IMR-90 (cell line): ENCODE measurements at regions not wholly inside any gene's neighbourhood (a gene's known extent, or its start where the extent isn't known, plus 50 kb on each side); places are given as distances from the start of the nearest gene placed in this dataset.

Experiments
- ATAC-seq: fragments of 200-7000 bp; cut with Tn5 transposase; 2 replicates; pipeline ENCODE4 v1.9.1; 2020; ENCODE audit warnings: low read depth, mild to moderate bottlenecking, moderate library complexity
- BruUV-seq: library from RNA; stranded (reverse); fragments of 400-500 nt; replicated peaks from 2 replicates; lab custom pipeline; 2021; lab: Mats Ljungman, UMichigan
- CTCF ChIA-PET: fragments of 300-600 bp; formaldehyde crosslinking; extraction: SDS; loops from one replicate; lab custom pipeline; 2021; ENCODE audit warnings: antibody characterized with exemption; lab: Yijun Ruan, JAX
- POLR2A ChIA-PET: fragments of 300-600 bp; sonication (Branson Sonifier 250); formaldehyde crosslinking; loops from one replicate; lab custom pipeline; 2022; ENCODE audit warnings: antibody characterized with exemption; ENCODE audit not compliant: unreplicated experiment; lab: Charles Lee
- DNase-seq: peaks from one replicate; pipeline ENCODE4 v3.0.0; 2013
- H2AFZ ChIP-seq: replicated peaks from 2 replicates; pipeline ENCODE3; 2013; ENCODE audit warnings: low read length, mild to moderate bottlenecking; ENCODE audit not compliant: poor library complexity
- H2AK5ac ChIP-seq: 2 replicates; pipeline ENCODE4 v1.6.1; 2013; ENCODE audit warnings: low read depth, low read length, inconsistent platforms
- H2AK9ac ChIP-seq: replicated peaks from 2 replicates; pipeline ENCODE3; 2013; ENCODE audit warnings: mild to moderate bottlenecking, low read depth, low read length, moderate library complexity; ENCODE audit not compliant: poor library complexity
- H2BK120ac ChIP-seq: 2 replicates; pipeline ENCODE4 v1.6.1; 2013; ENCODE audit warnings: low read depth, low read length, inconsistent platforms
- H2BK15ac ChIP-seq: 3 replicates; pipeline ENCODE4 v1.6.1; 2013; ENCODE audit warnings: low read depth, low read length, inconsistent platforms
- H2BK20ac ChIP-seq: 2 replicates; pipeline ENCODE4 v1.6.1; 2013; ENCODE audit warnings: low read depth, mild to moderate bottlenecking, inconsistent platforms, low read length, moderate library complexity
- H2BK5ac ChIP-seq: 2 replicates; pipeline ENCODE4 v1.6.1; 2013; ENCODE audit warnings: mild to moderate bottlenecking, low read depth, low read length, inconsistent platforms; ENCODE audit not compliant: poor library complexity, severe bottlenecking
- H3K14ac ChIP-seq: replicated peaks from 2 replicates; pipeline ENCODE4 v1.6.1; 2013; ENCODE audit warnings: low read depth, low read length, inconsistent platforms
- H3K18ac ChIP-seq: 2 replicates; pipeline ENCODE4 v1.6.1; 2013; ENCODE audit warnings: low read depth, low read length, control low read depth
- H3K23ac ChIP-seq: 2 replicates; pipeline ENCODE4 v1.6.1; 2013; ENCODE audit warnings: low read depth, low read length, inconsistent platforms
- H3K27ac ChIP-seq: 2 replicates; pipeline ENCODE4 v1.5.1; 2013; ENCODE audit warnings: mild to moderate bottlenecking, control low read depth, low read length; ENCODE audit not compliant: insufficient read depth
- H3K27me3 ChIP-seq: 2 replicates; pipeline ENCODE4 v1.6.1; 2013; ENCODE audit warnings: low read length; ENCODE audit not compliant: control insufficient read depth, insufficient read depth
- H3K36me3 ChIP-seq: 2 replicates; pipeline ENCODE4 v1.6.1; 2013; ENCODE audit warnings: low read length, mixed read lengths; ENCODE audit not compliant: control insufficient read depth, insufficient read depth
- H3K4ac ChIP-seq: 2 replicates; pipeline ENCODE4 v1.6.1; 2013; ENCODE audit warnings: low read depth, low read length, inconsistent platforms
- H3K4me1 ChIP-seq: 2 replicates; pipeline ENCODE4 v1.6.1; 2013; ENCODE audit warnings: low read length, mixed read lengths; ENCODE audit not compliant: control insufficient read depth, insufficient read depth
- H3K4me2 ChIP-seq: 2 replicates; pipeline ENCODE4 v1.6.1; 2013; ENCODE audit warnings: low read depth, mild to moderate bottlenecking, control low read depth, low read length, moderate library complexity
- H3K4me3 ChIP-seq: 2 replicates; pipeline ENCODE4 v1.5.1; 2013; ENCODE audit warnings: low read depth, mild to moderate bottlenecking, control low read depth, low read length, moderate library complexity; ENCODE audit not compliant: insufficient read depth
- H3K56ac ChIP-seq: 2 replicates; pipeline ENCODE4 v1.6.1; 2013; ENCODE audit warnings: low read length, inconsistent platforms; ENCODE audit not compliant: insufficient read depth; ENCODE audit errors: extremely low read depth
- H3K79me1 ChIP-seq, 2 experiments: 2 replicates each; pipeline ENCODE4 v1.6.1; 2013; ENCODE audit warnings: low read length in 2 of 2, inconsistent platforms in 1 of 2, low read depth in 1 of 2
- H3K9ac ChIP-seq: 2 replicates; pipeline ENCODE4 v1.6.1; 2013; ENCODE audit warnings: low read depth, low read length, control low read depth
- H3K9me1 ChIP-seq: 2 replicates; pipeline ENCODE4 v1.6.1; 2013; ENCODE audit warnings: low read length, inconsistent platforms; ENCODE audit not compliant: insufficient read depth
- H3K9me3 ChIP-seq: 2 replicates; pipeline ENCODE4 v1.6.1; 2013; ENCODE audit warnings: low read length; ENCODE audit not compliant: control insufficient read depth, insufficient read depth
- H4K20me1 ChIP-seq: 2 replicates; pipeline ENCODE4 v1.6.1; 2013; ENCODE audit warnings: low read length, inconsistent platforms; ENCODE audit not compliant: insufficient read depth
- H4K5ac ChIP-seq: 2 replicates; pipeline ENCODE4 v1.6.1; 2013; ENCODE audit warnings: mild to moderate bottlenecking, low read depth, low read length, control low read depth
- H4K8ac ChIP-seq, 2 experiments: 2 replicates each; pipeline ENCODE4 v1.6.1; 2013; ENCODE audit warnings: low read depth in 2 of 2, low read length in 2 of 2, control low read depth in 1 of 2, inconsistent platforms in 1 of 2
- H4K91ac ChIP-seq: 2 replicates; pipeline ENCODE4 v1.6.1; 2013; ENCODE audit warnings: low read depth, low read length, inconsistent platforms; ENCODE audit not compliant: insufficient read depth
- BHLHE40 ChIP-seq: fragments of 150-350 bp; IDR thresholded peaks from 2 replicates; pipeline ENCODE4 v1.6.1; 2016; ENCODE audit warnings: mild to moderate bottlenecking, low read depth, low read length
- CEBPB ChIP-seq: IDR thresholded peaks from 2 replicates; pipeline ENCODE4 v1.6.1; 2012; ENCODE audit warnings: low read depth, low read length, improper control_type of control experiment
- CHD1 ChIP-seq: IDR thresholded peaks from 2 replicates; pipeline ENCODE4 v1.6.1; 2012; ENCODE audit warnings: low read depth, low read length, improper control_type of control experiment
- MAFK ChIP-seq: IDR thresholded peaks from 2 replicates; pipeline ENCODE4 v1.6.1; 2012; ENCODE audit warnings: low read depth, low read length, improper control_type of control experiment
- MXI1 ChIP-seq: IDR thresholded peaks from 2 replicates; pipeline ENCODE4 v1.6.1; 2012; ENCODE audit warnings: low read depth, mild to moderate bottlenecking, low read length, moderate library complexity, borderline replicate concordance
- NFE2L2 ChIP-seq: fragments of 150-350 bp; IDR thresholded peaks from 2 replicates; pipeline ENCODE4 v1.6.1; 2016; ENCODE audit warnings: low read depth, mild to moderate bottlenecking, low read length
- RAD21 ChIP-seq: IDR thresholded peaks from 2 replicates; pipeline ENCODE4 v1.6.1; 2012; ENCODE audit warnings: low read length, improper control_type of control experiment
- RFX5 ChIP-seq: IDR thresholded peaks from 2 replicates; pipeline ENCODE4 v1.8.0; 2012; ENCODE audit warnings: low read depth, mild to moderate bottlenecking, low read length, moderate library complexity
- SMC3 ChIP-seq: fragments of 150-350 bp; IDR thresholded peaks from 2 replicates; pipeline ENCODE4 v1.6.1; 2016; ENCODE audit warnings: low read depth, mild to moderate bottlenecking, antibody characterized with exemption, low read length, moderate library complexity
- WGBS, 2 experiments: methylation state at CpG; one replicate each; pipeline versions ENCODE4 v1.1.5 to v1.1.7; 2013; ENCODE audit warnings: missing lambda C conversion rate in 2 of 2; ENCODE audit not compliant: insufficient read length in 1 of 2; ENCODE audit errors: extremely low coverage in 2 of 2; 5-methylcytosine and 5-hydroxymethylcytosine counted together
- dilution Hi-C: fragments of 300-500 bp; cut with HindIII; formaldehyde crosslinking; loops from one replicate; pipeline ENCODE4 v1.14.3; 2018; ENCODE audit warnings: low sequenced_read_pairs; ENCODE audit not compliant: unreplicated experiment
- in situ Hi-C: fragments of 300-500 bp; cut with MboI; formaldehyde crosslinking; loops from 3 replicates; pipeline ENCODE4 v1.14.3; 2019; ENCODE audit warnings: low sequenced_read_pairs, inconsistent platforms, mixed read lengths
- intact Hi-C: fragments of 100-400 bp; cut with micrococcal nuclease; formaldehyde crosslinking; loops from 2 replicates; pipeline ENCODE4 v1.10.0; 2022
- TF ChIP-seq, protein P1 (sequence below): fragments of 150-350 bp; IDR thresholded peaks from 2 replicates; pipeline ENCODE4 v1.6.1; 2016; ENCODE audit warnings: low read depth, mild to moderate bottlenecking, low read length, moderate library complexity, borderline replicate concordance

GRCh38 chr4:164596318-164596878 lies 157.5 kb upstream of the SMIM31 start:
- 60% methylated on average over 1 of the region's 17 CpGs; no CpG with 5 or more reads in 1 of the 2 experiments for whole genome bisulfite sequencing, 2 experiments
- H3K27ac ChIP-seq: no peak overlapping the region

More at GRCh38 chr4:164596318-164596878, 157.5 kb upstream of the SMIM31 start:
- DNase-seq: no peak
- no peak for ATAC-seq
- H2BK5ac ChIP-seq: no peak overlapping the region
- no peak overlapping the region for H2AK9ac ChIP-seq
- H2BK120ac ChIP-seq: no peak overlapping the region
- H4K8ac ChIP-seq: no peak overlapping the region
- no peaks in the 10 kb centered on the region for H3K4me1 ChIP-seq
- intact Hi-C loops: no loop called here
- H3K4me3 ChIP-seq: no peak overlapping the region
- dilution Hi-C loops: no loop called here
- H3K9me1 ChIP-seq: no peaks in the 10 kb centered on the region
- no peak overlapping the region for H2AFZ ChIP-seq
- ChIA-PET POLR2A (no interaction called here), CTCF (no interaction called here)
- H3K4ac ChIP-seq: no peak overlapping the region
- no peak overlapping the region for H2BK20ac ChIP-seq
- H3K9me3 ChIP-seq: peaks cover 5% of the 10 kb centered on the region
- no peak overlapping the region for H2AK5ac ChIP-seq
- no peaks in the 10 kb centered on the region for H3K79me1 ChIP-seq
- no peaks in the 10 kb centered on the region for H3K27me3 ChIP-seq
- BruUV-seq: no TSS peak
- no peak overlapping the region for H3K18ac ChIP-seq
- no peak overlapping the region for H2BK15ac ChIP-seq
- in situ Hi-C loops: no loop called here
- H3K9ac ChIP-seq: no peak overlapping the region
- no peak overlapping the region for H4K91ac ChIP-seq
- no peak overlapping the region for H3K4me2 ChIP-seq
- no peak overlapping the region for H3K14ac ChIP-seq
- no peaks in the 10 kb centered on the region for H3K36me3 ChIP-seq
- H4K20me1 ChIP-seq: no peaks in the 10 kb centered on the region
- H3K56ac ChIP-seq: no peak overlapping the region
- no peak overlapping the region for H3K23ac ChIP-seq
- no peak overlapping the region for H4K5ac ChIP-seq
- TF ChIP-seq CHD1: no peak
- no peak for TF ChIP-seq NFE2L2
- TF ChIP-seq RFX5: no peak
- no peak for TF ChIP-seq MXI1
- no peak for TF ChIP-seq SMC3
- no peak for TF ChIP-seq BHLHE40
- TF ChIP-seq CEBPB: no peak
- TF ChIP-seq MAFK: no peak
- TF ChIP-seq, protein P1, sequence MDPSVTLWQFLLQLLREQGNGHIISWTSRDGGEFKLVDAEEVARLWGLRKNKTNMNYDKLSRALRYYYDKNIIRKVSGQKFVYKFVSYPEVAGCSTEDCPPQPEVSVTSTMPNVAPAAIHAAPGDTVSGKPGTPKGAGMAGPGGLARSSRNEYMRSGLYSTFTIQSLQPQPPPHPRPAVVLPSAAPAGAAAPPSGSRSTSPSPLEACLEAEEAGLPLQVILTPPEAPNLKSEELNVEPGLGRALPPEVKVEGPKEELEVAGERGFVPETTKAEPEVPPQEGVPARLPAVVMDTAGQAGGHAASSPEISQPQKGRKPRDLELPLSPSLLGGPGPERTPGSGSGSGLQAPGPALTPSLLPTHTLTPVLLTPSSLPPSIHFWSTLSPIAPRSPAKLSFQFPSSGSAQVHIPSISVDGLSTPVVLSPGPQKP: no peak
- TF ChIP-seq RAD21: no peak
